Left colon (tissue), 2 donors: ENCODE measurements at regions not wholly inside any gene's neighbourhood (a gene's known extent, or its start where the extent isn't known, plus 50 kb on each side); places are given as distances from the start of the nearest gene placed in this dataset.

Source experiments
- ATAC-seq: fragments of 200-7000 bp; cut with Tn5 transposase; one replicate; pipeline ENCODE4 v1.9.1; 2020; ENCODE audit warnings: mild to moderate bottlenecking, moderate library complexity
- DNase-seq, 2 donors: peaks; one replicate each; pipeline ENCODE4 v3.0.0-alpha.2; 2020
- intact Hi-C, 2 donors: fragments of 100-400 bp; cut with DNase I in 1 of 2; cut with micrococcal nuclease in 1 of 2; formaldehyde crosslinking; loops; one replicate each; pipeline versions ENCODE4 v1.11.2 to v1.14.0; 2022; cut with DNase I, micrococcal nuclease
- donor health status: DM: no; HTN: no; CAD: no.
- donor health status: DM: yes; HTN: yes; CAD: no.

- intact Hi-C loops: no loop called here
- ATAC-seq: no peak
- DNase-seq: no peak
Measured at GRCh38 chr2:211258646-211259335, 702.4 kb downstream of the CPS1 start.

DNA sequence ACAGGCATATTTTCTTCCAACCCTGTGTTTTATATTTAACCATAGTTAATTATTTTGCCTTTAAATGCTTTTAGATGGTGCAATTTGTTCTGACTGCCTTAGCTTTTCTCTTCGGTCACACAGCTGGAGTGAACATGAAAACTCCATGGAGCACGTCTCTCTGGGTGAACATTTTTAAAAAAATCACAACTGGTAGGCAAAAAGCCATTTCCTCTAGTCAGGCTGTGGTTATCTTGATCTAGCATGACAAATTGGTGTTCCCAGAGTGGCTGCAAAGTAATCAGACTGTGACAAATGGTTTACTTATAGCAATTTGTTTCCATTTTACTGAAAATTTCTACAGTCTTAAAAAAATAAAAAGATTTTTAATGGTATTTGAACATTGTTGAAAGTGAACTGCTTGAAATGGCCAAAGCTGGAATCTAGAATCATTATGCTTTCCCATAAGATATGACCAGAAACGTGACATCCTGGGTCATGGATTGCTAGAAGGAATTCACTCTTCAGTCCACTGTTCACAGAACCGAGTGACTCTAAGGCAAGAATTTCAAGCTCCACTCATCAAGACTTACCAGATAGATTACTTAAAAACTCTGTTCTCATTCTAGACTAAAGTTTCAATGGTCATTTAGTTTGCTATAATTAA, 703.6 kb downstream of the CPS1 start:
- no peak for DNase-seq
- no peak for ATAC-seq
- intact Hi-C loops: no loop called here

DNA sequence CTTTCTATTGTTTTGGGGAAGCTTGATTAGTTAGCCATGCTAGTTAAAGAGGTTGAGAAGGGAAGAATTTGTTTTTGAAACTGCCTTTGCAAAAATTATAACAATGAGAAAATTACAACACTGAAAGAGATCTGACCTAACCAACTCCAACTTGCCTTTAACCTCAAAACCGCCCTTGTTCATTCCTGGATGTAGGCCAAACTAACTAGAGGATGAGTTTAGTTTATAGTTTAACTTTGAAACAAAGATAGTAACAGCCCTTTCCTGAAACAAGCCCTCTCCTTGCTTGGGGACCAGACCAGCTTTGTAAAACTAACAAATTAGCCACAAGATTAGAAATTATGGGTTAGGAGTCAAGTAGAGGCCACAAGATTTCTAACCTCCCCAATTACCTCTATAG, 713.9 kb downstream of the CPS1 start:
- DNase-seq (no peak), ATAC-seq (no peak)
- intact Hi-C loops: no loop called here

- no peak for ATAC-seq
- intact Hi-C loops: no loop called here
- no peak for DNase-seq
Measured at GRCh38 chr2:211281430-211282073, 725.2 kb downstream of the CPS1 start.

- no peak for DNase-seq
- intact Hi-C loops: no loop called here
- no peak for ATAC-seq
Measured at GRCh38 chr2:211302676-211303075, 746.3 kb downstream of the CPS1 start.

GRCh38 chr2:211306929-211307328, 750.5 kb downstream of the CPS1 start:
- no peak for ATAC-seq
- intact Hi-C loops: no loop called here
- no peak for DNase-seq
